Lung (tissue), 11 donors: ENCODE measurements at regions not wholly inside any gene's neighbourhood (a gene's known extent, or its start where the extent isn't known, plus 50 kb on each side); places are given as distances from the start of the nearest gene placed in this dataset.

Source experiments
- ATAC-seq: fragments of 200-7000 bp; cut with Tn5 transposase; one replicate; pipeline ENCODE4 v1.9.1; 2020; ENCODE audit warnings: moderate number of reproducible peaks; ENCODE audit not compliant: insufficient read depth, low FRiP score
- DNase-seq, 3 donors: peaks; one replicate each; pipeline ENCODE4 v3.0.0-alpha.2; 2013 to 2017
- H3K27ac ChIP-seq, 2 donors: one replicate each; pipeline ENCODE4 v1.5.1; 2013; ENCODE audit warnings: mild to moderate bottlenecking in 2 of 2, moderate library complexity in 2 of 2, control low read depth in 1 of 2, inconsistent platforms in 1 of 2, low read depth in 1 of 2, low read length in 1 of 2
- H3K27me3 ChIP-seq, 3 donors: one replicate each; pipeline ENCODE4 v1.5.1; 2013; ENCODE audit warnings: low read length in 2 of 3; ENCODE audit not compliant: control insufficient read depth in 3 of 3, insufficient read depth in 3 of 3
- H3K36me3 ChIP-seq, 4 donors: one replicate each; pipeline ENCODE4 v1.5.1; 2013; ENCODE audit warnings: low read length in 4 of 4, mild to moderate bottlenecking in 1 of 4, moderate library complexity in 1 of 4; ENCODE audit not compliant: control insufficient read depth in 4 of 4, insufficient read depth in 4 of 4
- H3K4me1 ChIP-seq, 5 donors: one replicate each; pipeline ENCODE4 v1.5.1; 2013; ENCODE audit warnings: low read length in 5 of 5, mild to moderate bottlenecking in 2 of 5, moderate library complexity in 1 of 5; ENCODE audit not compliant: control insufficient read depth in 5 of 5, insufficient read depth in 5 of 5
- H3K4me3 ChIP-seq: one replicate; pipeline ENCODE4 v1.5.1; 2013; ENCODE audit warnings: mild to moderate bottlenecking, control low read depth, moderate library complexity
- H3K9ac ChIP-seq, 2 donors: one replicate each; pipeline ENCODE4 v1.5.1; 2013; ENCODE audit warnings: low read length in 2 of 2, control low read depth in 1 of 2; ENCODE audit not compliant: insufficient read depth in 1 of 2
- H3K9me3 ChIP-seq, 4 donors: one replicate each; pipeline ENCODE4 v1.5.1; 2013; ENCODE audit warnings: low read length in 3 of 4, mild to moderate bottlenecking in 1 of 4, moderate library complexity in 1 of 4; ENCODE audit not compliant: control insufficient read depth in 4 of 4, insufficient read depth in 3 of 4
- WGBS, 2 donors: extraction: QIAGEN DNeasy Blood & Tissue Kit; methylation state at CpG; one replicate each; pipeline ENCODE4 v1.1.7; 2013; 5-methylcytosine and 5-hydroxymethylcytosine counted together
- TF ChIP-seq, protein P1 (sequence below): IDR thresholded peaks from 2 replicates; pipeline ENCODE4 v1.5.1; 2012; ENCODE audit warnings: mild to moderate bottlenecking; ENCODE audit errors: control extremely low read depth, extremely low read depth
- donor health status: control.
- donor health status: control.
- donor health status: Bipolar disorder and iron deficiency.
- donor health status: healthy.
- donor health status: DM: yes; HTN: yes; CAD: no.

DNA sequence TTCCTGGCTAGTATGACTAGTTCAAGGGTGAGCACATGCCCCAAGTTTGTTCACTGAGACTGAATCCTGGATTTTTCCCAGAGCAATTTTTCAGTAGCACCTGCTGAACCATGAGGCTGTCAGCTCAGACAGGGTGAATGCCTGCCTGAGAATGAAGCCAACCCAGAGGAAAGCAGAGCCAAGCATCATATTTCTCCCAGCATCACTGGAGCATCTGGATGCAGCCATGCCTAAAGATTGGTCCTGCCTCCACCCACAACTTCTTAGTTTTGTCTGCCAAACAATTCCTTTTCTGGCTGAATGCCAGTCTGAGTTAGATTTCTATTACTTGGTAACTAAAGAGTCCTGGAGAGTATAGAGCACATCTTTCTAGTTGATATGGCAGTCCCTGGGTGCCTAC is 343.6 kb downstream of the CSNK1G3 start:
- Histone ChIP-seq H3K9ac (no peak overlapping the region), H3K36me3 (no peaks in the 10 kb centered on the region), H3K4me3 (no peak overlapping the region), H3K4me1 (peaks cover 0 to 20% (median 0%) of the 10 kb centered on the region in 5 donors), H3K27ac (no peak overlapping the region), H3K9me3 (peaks cover 0 to 2% (median under 1%) of the 10 kb centered on the region in 4 donors), H3K27me3 (no peaks in the 10 kb centered on the region)
- ATAC-seq (no peak), DNase-seq (no peak)
- TF ChIP-seq, protein P1, sequence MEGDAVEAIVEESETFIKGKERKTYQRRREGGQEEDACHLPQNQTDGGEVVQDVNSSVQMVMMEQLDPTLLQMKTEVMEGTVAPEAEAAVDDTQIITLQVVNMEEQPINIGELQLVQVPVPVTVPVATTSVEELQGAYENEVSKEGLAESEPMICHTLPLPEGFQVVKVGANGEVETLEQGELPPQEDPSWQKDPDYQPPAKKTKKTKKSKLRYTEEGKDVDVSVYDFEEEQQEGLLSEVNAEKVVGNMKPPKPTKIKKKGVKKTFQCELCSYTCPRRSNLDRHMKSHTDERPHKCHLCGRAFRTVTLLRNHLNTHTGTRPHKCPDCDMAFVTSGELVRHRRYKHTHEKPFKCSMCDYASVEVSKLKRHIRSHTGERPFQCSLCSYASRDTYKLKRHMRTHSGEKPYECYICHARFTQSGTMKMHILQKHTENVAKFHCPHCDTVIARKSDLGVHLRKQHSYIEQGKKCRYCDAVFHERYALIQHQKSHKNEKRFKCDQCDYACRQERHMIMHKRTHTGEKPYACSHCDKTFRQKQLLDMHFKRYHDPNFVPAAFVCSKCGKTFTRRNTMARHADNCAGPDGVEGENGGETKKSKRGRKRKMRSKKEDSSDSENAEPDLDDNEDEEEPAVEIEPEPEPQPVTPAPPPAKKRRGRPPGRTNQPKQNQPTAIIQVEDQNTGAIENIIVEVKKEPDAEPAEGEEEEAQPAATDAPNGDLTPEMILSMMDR, result no peak

DNA sequence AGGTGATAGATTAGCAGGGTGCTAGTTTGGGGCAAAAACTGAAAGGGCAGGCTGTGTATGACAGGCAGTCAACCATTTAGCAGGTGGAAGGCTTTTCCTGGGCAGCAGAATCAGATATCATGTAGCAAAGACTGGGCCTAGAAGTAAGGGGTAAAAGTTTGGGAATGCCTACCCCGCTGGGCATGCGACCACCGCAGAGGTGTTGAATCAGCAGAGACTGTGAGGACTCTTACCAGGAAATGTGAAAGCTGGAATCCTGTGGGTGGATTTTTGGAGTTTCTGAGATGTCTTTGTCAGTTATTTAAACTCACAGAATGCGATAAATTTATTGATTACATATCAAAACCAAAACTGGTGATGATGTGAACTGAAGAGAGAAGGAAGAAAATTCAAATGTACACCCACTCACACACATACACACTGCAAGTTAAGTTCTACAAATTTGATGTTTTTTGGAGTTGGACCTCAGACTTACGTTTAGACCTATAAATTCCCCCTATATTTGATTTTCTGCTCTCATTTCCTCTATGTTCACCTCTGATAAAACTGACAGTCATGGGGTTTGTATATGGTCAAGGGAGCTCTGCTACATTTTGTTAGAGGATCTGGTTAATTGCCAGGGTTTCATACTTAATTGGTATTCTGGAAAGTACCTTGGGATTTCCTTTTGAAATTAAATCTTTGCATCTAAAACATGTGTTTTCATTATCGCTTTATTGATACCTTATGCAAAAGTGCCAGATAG is 333.6 kb downstream of the CSNK1G3 start:
- no peak for ATAC-seq
- 93 to 96% methylated on average over 6 of the region's 6 CpGs for WGBS, 2 donors

DNA sequence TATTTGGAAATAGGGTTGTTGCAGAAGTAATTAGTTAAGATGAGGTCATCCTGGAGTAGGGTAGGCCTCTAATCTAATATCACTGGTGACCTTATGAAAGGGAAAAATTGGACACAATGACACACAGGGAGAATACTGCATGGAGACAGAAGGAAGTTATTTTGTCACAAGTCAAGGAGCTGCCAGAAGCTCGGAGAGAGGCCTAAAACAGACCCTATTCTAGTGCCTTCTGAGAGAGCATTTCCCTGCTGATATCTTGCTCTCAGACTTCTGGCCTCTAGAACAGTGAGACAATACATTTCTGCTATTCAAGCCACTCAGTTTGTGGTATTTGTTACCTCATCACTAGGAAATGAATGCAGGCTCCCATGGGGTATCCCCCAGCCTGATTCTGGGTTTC is 332.9 kb downstream of the CSNK1G3 start:
- Histone ChIP-seq H3K9me3 (peaks cover 0 to 5% (median 0%) of the 10 kb centered on the region in 4 donors), H3K9ac (no peak overlapping the region), H3K27ac (no peak overlapping the region), H3K4me1 (peaks cover 0 to 3% (median 0%) of the 10 kb centered on the region in 5 donors), H3K4me3 (no peak overlapping the region), H3K36me3 (no peaks in the 10 kb centered on the region), H3K27me3 (no peaks in the 10 kb centered on the region)
- WGBS, 2 donors, result 64 to 81% methylated on average over 1 of the region's 1 CpG
- ATAC-seq (no peak), DNase-seq (peak in 2 of 3 donors; percentile 38 to 60)
- TF ChIP-seq, protein P1, result no peak

More for the DNA sequence above, 333.6 kb downstream of the CSNK1G3 start:
- Histone ChIP-seq H3K9ac (no peak overlapping the region), H3K27me3 (no peaks in the 10 kb centered on the region), H3K27ac (no peak overlapping the region), H3K4me1 (peaks cover 0 to 3% (median 0%) of the 10 kb centered on the region in 5 donors), H3K4me3 (no peak overlapping the region), H3K9me3 (peaks cover 0 to 3% (median 0%) of the 10 kb centered on the region in 4 donors), H3K36me3 (no peaks in the 10 kb centered on the region)
- DNase-seq, result no peak
- TF ChIP-seq, protein P1, result no peak
